GM12865 (cell line): ENCODE measurements at regions not wholly inside any gene's neighbourhood (a gene's known extent, or its start where the extent isn't known, plus 50 kb on each side); places are given as distances from the start of the nearest gene placed in this dataset.

Experiments used
- DNase-seq: peaks from one replicate; pipeline ENCODE4 v3.0.0; 2010; ENCODE audit warnings: low read depth
- H3K4me3 ChIP-seq: 2 replicates; pipeline ENCODE4 v1.5.1; 2011; ENCODE audit warnings: mild to moderate bottlenecking, low read depth, low read length, control low read depth
- CTCF ChIP-seq: IDR thresholded peaks from 2 replicates; pipeline ENCODE4 v1.5.1; 2011; ENCODE audit warnings: low read length, control low read depth, low read depth, inconsistent platforms; ENCODE audit not compliant: insufficient read depth; ENCODE audit errors: missing control alignments

- H3K4me3 ChIP-seq: no peak overlapping the region
- no peak for TF ChIP-seq CTCF
- DNase-seq: no peak
Observed at GRCh38 chr6:101257163-101257562, 136.3 kb upstream of the GRIK2 start.

- TF ChIP-seq CTCF: no peak
- no peak for DNase-seq
- H3K4me3 ChIP-seq: no peak overlapping the region
Observed at GRCh38 chr6:101259505-101259904, 134.0 kb upstream of the GRIK2 start.

GRCh38 chr6:101263596-101263995 is 129.9 kb upstream of the GRIK2 start:
- H3K4me3 ChIP-seq: no peak overlapping the region
- DNase-seq: no peak
- no peak for TF ChIP-seq CTCF

- no peak for DNase-seq
- no peak for TF ChIP-seq CTCF
- no peak overlapping the region for H3K4me3 ChIP-seq
Observed at GRCh38 chr6:101266063-101266462, 127.4 kb upstream of the GRIK2 start.

- DNase-seq: no peak
- no peak for TF ChIP-seq CTCF
- no peak overlapping the region for H3K4me3 ChIP-seq
Observed at GRCh38 chr6:101268541-101268940, 125.0 kb upstream of the GRIK2 start.

GRCh38 chr6:101275251-101275650 is 118.3 kb upstream of the GRIK2 start:
- no peak for DNase-seq
- no peak for TF ChIP-seq CTCF

GRCh38 chr6:101276066-101276465 is 117.4 kb upstream of the GRIK2 start:
- TF ChIP-seq CTCF: no peak
- no peak for DNase-seq
- no peak overlapping the region for H3K4me3 ChIP-seq

More at GRCh38 chr6:101275251-101275650, 118.3 kb upstream of the GRIK2 start:
- H3K4me3 ChIP-seq: no peak overlapping the region
